NOMO-1 (cell line): ENCODE measurements at regions not wholly inside any gene's neighbourhood (a gene's known extent, or its start where the extent isn't known, plus 50 kb on each side); places are given as distances from the start of the nearest gene placed in this dataset.
A peak's percentile ranks its signal among the peaks of the same experiment; 100 is the strongest.
"Not testable (repeated sequence)": the region's sequence is repeated elsewhere in the genome, so short reads cannot be mapped to it uniquely, and the experiment has no call there.

Experiments used
- DNase-seq, 2 experiments: peaks; one replicate each; lab custom pipeline; 2025; ENCODE audit not compliant: unreplicated experiment in 2 of 2; lab: John Stamatoyannopoulos, UW

DNA sequence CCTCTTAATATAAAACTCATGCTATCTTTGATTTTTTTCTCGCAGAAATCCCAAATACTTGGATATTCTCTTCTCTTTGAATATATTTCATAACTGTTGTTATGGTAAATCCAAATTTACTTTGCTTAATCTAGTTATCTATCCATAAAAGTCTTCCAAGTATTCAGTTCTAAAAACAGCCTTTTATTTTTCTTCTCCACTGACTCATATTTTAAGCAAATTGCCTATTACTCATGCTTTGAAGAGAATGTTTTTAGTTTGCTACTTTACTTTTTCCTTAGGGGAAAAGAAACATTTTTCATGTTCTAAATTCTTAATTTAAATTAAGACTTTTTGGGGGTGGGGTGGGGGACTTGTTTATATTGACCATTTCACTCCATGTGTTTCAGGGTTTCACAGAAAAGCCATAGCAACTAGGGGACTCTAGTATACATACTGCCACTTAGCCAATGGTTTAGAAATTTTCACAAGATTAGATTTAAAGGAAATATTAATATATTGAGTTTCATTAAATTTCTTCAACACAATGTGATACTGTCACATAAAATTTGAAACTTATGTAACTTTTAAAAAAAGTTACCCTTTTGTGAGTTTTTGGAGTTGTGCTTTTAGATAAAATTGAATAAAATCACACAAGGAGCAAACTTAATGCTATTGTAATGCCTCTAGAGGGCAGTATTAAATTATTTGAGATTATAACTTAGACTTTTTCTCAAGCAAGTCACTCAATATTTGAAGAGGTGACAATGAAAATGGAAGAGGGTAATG lies 545.8 kb upstream of the ARRDC3 start:
- peak in 1 of 2 experiments; percentile 8 for DNase-seq

DNA sequence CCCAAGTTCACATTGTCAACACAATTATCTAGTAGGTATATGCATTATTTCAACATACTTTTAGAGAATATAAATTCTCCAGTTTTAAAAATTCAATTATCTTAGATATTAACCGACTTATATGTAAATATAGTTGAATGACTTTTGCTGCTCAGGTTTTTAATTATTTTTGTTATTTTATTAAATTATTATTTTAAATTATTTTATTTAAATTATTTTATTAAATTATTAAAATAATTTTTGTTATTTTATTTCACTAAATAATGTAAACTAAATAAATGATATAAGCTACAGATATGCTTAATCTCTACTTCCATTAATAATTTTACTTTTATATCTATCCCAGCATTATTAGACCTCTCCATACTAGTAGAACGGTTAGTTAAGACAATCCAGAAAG lies 544.3 kb upstream of the ARRDC3 start:
- DNase-seq: no peak

GRCh38 chr5:91925249-91925648 lies 542.1 kb upstream of the ARRDC3 start:
- DNase-seq: no peak

DNA sequence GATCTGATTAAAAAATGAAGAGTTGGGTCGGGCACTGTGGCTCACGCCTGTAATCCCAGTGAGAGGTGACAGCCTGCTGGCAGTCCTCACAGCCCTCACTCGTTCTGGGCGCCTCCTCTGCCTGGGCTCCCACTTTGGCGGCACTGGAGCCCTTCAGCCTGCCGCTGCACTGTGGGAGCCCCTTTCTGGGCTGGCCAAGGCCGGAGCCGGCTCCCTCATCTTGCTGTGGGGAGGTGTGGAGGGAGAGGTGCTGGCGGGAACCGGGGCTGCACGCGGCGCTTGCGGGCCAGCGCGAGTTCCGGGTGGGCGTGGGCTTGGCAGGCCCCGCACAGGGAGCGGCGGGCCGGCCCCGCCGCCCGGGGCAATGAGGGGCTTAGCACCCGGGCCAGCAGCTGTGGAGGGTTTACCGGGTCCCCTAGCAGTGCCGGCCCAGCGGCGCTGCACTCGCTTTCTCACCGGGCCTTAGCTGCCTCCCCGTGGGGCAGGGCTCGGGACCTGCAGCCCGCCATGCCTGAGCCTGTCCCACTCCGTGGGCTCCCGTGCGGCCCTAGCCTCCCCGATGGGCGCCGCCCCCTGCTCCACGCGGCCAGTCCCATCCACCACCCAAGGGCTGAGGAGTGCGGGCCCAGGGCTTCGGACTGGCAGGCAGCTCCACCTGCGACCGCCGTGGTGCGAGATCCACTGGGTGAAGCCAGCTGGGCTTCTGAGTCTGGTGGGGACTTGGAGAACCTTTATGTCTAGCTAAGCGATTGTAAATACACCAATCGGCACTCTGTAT lies 534.1 kb upstream of the ARRDC3 start:
- not testable (repeated sequence) for DNase-seq

DNA sequence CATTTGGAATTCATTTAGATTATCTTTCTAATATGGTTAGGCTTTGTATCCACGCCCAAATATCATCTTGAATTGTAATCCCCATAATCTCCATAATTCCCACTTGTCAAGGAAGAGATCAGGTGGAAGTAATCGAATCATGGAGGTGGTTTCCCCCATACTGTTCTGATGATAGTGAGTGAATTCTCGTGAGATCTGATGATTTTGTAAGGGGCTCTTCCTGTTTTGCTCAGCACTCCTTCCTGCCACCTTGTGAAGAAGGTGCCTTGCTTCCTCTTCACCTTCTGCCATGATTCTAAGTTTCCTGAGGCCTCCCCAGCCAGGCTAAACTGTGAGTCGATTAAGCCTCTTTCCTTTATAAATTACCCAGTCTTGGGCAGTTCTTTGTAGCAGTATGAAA lies 527.5 kb upstream of the ARRDC3 start:
- no peak for DNase-seq

- DNase-seq: no peak
Measured at GRCh38 chr5:91910247-91910646, 527.1 kb upstream of the ARRDC3 start.

DNA sequence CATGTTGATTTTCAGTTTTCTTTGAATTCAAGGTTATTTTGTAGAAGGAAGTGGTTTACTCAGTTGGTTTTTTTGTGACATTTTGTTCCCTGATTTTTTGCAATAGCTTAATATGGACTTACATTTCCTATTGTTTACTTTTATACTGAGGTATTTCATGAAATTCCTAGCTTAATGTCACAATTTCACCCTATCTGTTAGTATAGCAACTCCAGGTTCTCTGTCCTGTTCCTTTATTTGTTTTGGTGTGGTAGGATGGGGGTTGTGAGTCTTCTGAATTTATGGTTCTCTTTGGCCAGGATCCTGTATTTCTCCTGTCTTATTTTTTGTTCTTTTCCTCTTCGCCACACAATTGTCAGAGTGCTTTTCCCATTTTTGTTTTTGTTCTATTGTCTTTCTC lies 523.4 kb upstream of the ARRDC3 start:
- DNase-seq: no peak

- DNase-seq: no peak
Measured at GRCh38 chr5:91906027-91906426, 522.9 kb upstream of the ARRDC3 start.

GRCh38 chr5:91898898-91899297 lies 515.8 kb upstream of the ARRDC3 start:
- DNase-seq: no peak

DNA sequence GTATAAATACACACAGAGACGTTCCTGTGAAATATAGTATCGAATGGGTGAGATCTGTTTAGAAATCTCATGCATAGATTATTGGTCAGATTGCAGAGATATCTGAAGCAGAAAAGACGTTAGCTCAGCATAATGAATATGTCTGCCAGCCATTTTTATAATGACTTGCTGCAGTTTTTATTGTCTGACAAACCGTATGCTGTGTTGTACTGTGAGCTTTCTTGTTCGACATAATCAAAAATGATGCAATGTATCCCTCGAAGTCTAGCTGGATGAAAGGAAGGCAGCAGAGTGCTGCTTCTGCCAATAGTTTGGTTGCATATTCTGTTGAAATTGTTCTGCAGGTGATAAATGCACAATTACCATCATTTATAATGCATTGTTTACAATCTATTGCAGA lies 514.9 kb upstream of the ARRDC3 start:
- DNase-seq: no peak

- DNase-seq: no peak
Measured at GRCh38 chr5:91888810-91889209, 505.7 kb upstream of the ARRDC3 start.

DNA sequence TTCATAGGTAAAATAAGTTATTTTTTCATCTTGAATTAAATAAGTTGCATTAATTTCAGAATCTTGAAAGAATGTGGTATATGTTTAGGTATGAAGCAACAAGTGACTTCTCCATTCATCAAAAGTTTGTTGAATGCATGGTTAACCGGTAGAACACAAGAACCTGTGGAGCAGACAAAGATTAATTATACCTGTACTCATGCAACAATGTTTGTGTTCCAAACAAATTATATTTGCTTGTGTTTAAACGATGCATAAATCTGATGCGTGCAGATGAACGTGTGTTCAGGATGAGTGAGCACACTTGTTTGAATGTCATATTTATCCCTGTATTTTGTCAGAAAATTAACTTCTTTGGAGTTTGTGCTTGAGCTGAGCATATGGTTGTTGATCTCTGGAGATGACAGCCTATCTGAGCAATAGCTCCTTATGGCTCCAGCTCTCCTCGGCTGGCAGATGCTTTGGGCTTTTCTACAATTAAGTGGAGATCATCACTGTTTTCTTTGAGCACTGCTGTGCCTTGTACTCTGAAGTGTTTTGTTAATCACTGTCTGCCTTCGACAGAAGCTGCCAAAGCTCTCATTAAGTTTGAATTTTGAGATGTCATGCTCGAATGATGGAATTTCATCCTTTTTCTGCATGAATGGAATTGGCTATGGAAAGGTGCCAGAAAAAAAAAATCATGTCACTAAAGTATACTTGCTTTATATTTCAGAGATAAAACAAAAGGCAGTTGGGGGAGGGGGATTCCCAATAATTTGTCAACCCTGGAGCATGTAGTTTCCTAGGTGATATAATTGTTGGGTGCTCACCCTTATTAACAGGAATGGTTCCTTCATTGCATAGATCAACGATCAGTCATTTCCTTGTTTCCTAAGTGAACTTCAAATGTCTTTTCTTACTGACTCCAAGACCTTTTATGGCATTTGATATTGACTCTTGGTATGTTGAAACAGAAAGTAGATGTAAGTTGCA lies 502.5 kb upstream of the ARRDC3 start:
- DNase-seq: no peak

DNA sequence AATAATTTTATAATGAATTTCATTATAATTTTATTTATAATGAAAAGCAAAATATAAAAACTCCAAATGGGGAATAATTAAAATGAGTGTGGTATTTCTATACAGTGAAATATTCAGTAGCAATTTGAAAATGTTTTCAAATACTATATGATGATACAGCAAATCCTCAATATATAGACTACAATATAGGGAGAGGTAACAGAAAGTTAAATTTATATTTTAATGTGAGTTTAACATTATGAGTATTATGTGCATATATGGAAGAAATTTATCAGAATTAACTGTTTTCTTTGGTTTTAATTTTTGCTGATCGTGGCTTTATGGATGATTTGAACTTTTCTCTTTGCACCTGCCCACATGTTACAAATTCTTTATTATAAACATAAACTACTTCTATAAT lies 500.9 kb upstream of the ARRDC3 start:
- no peak for DNase-seq

- DNase-seq: no peak
Measured at GRCh38 chr5:91875196-91875779, 492.2 kb upstream of the ARRDC3 start.

DNA sequence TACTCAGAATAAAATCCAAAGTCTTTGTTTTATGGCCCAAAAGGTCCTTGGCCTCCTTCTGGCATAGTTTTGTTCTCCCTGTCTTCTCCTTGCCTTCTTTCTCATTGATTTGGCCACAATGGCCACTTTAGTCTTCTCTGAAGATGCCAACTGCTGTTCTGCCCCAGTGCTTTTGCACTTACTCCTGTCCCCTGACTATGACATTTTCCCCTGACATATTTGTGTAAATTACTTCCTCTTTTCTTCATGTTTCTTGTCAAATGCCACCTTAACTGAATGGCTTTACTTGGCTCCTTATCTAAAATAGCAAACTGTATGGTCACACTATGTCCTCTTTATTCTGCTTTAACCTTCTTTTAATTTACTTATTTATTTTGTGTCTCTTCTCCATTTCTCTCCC lies 484.7 kb upstream of the ARRDC3 start:
- no peak for DNase-seq

- no peak for DNase-seq
Measured at GRCh38 chr5:91865915-91866314, 482.8 kb upstream of the ARRDC3 start.

- DNase-seq: no peak
Measured at GRCh38 chr5:91864962-91865361, 481.8 kb upstream of the ARRDC3 start.

DNA sequence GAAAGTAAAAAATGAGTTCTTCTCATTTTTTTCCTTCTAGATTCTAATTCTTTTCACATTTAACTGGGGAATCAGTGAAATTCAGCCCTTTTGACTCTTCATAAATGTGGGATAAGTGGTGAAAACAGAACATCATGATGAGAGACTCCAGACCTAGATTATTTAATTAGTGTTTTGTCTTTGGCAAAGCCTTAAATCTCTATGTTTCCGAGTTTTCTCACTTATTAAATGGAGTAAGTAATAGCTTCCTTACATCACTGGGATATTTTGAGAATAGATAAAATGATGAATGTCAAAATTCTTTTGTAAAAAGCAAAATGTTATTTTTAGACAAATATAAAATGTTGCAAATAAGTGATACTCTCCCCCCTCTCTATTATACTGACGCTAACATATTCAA lies 468.6 kb upstream of the ARRDC3 start:
- no peak for DNase-seq

DNA sequence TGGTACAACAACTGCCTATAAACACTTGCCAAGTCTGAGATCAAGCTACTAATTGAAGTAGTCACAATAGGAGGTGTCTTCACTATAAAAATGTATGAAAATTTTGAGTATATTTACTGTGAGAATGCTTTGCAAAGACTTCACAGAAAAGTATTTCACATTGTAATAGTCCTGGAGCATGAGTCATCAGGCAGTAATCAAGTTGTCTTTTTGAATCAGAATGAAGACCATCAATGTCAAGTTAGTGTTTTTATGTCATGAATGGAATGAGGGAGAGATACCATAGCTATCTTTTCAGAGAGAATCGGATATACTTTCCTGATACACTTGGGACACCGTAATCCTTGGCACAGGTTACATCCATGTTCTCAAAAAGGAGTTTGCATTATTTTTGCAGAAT lies 466.9 kb upstream of the ARRDC3 start:
- no peak for DNase-seq

DNA sequence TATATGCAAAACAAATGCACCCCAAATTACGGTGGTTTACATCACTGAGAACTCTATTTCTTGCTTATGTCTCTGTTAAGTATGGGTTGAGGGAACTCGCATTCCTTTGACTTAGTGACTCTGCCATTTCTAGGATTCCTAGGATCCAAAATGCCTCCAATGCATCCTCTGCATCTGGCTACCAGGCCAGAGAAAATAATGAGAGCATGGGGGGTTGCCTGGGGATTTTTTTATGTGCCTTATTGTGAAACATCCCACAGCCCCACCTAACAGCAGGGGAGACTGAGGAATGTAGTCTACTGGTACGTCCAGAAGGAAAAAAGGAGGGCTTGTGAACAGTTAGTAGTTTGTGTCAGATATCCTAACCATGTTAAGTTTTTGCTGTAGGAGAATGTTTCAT lies 466.0 kb upstream of the ARRDC3 start:
- DNase-seq: no peak

DNA sequence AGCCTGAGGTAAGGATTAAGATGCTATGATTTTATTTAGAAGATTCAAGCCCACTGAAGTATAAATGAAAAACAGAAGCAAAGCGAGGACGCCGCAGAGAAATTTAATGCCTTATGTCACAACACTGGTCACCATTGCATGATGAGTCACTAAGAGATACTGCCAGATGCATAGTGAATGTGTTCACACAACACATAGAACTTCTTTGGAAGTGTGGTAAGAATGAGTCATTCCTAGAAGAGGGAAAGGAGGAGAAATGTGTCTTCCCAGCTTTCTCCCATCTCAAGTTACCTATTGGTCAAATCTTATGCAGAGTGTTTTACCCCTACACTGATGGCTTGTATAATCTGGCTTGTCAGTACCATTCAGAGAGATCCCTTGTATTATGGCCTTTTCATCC lies 465.3 kb upstream of the ARRDC3 start:
- no peak for DNase-seq
